Lower leg skin (tissue), 3 donors: ENCODE measurements at regions not wholly inside any gene's neighbourhood (a gene's known extent, or its start where the extent isn't known, plus 50 kb on each side); places are given as distances from the start of the nearest gene placed in this dataset.
"Not testable (repeated sequence)": the region's sequence is repeated elsewhere in the genome, so short reads cannot be mapped to it uniquely, and the experiment has no call there.

Experiments used
- POLR2A ChIP-seq, 2 donors: fragments of 450-650 bp; IDR thresholded peaks; one replicate each; pipeline ENCODE4 v1.6.1; 2016 to 2017; ENCODE audit warnings: antibody characterized with exemption in 2 of 2, mild to moderate bottlenecking in 1 of 2, moderate library complexity in 1 of 2
- TF ChIP-seq, protein P1 (sequence below), 3 donors: fragments of 450-650 bp; IDR thresholded peaks; one replicate each; pipeline ENCODE4 v1.5.1; 2016; ENCODE audit warnings: antibody characterized with exemption in 3 of 3, mild to moderate bottlenecking in 3 of 3, moderate library complexity in 2 of 3

DNA sequence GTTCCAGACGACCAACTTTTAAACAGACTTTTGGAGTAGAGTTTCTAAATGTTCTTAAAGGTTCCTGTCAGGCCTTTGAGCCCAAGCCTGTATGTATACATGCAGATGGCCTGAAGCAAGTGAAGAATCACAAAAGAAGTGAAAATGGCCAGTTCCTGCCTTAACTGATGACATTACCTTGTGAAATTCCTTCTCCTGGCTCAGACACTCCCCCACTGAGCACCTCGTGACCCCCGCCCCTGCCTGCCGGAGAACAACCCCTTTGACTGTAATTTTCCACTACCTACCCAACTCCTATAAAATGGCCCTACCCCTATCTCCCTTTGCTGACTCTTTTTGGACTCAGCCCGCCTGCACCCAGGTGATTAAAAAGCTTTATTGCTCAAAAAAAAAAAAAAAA, 180.0 kb upstream of the GRIK3 start:
- not testable (repeated sequence) for TF ChIP-seq POLR2A (IDR thresholded peaks at IDR 0.05)
- TF ChIP-seq, protein P1, sequence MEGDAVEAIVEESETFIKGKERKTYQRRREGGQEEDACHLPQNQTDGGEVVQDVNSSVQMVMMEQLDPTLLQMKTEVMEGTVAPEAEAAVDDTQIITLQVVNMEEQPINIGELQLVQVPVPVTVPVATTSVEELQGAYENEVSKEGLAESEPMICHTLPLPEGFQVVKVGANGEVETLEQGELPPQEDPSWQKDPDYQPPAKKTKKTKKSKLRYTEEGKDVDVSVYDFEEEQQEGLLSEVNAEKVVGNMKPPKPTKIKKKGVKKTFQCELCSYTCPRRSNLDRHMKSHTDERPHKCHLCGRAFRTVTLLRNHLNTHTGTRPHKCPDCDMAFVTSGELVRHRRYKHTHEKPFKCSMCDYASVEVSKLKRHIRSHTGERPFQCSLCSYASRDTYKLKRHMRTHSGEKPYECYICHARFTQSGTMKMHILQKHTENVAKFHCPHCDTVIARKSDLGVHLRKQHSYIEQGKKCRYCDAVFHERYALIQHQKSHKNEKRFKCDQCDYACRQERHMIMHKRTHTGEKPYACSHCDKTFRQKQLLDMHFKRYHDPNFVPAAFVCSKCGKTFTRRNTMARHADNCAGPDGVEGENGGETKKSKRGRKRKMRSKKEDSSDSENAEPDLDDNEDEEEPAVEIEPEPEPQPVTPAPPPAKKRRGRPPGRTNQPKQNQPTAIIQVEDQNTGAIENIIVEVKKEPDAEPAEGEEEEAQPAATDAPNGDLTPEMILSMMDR (IDR thresholded peaks at IDR 0.05): not testable (repeated sequence)
